ENCODE measurements at regions not wholly inside any gene's neighbourhood (a gene's known extent, or its start where the extent isn't known, plus 50 kb on each side); places are given as distances from the start of the nearest gene placed in this dataset.

DNA sequence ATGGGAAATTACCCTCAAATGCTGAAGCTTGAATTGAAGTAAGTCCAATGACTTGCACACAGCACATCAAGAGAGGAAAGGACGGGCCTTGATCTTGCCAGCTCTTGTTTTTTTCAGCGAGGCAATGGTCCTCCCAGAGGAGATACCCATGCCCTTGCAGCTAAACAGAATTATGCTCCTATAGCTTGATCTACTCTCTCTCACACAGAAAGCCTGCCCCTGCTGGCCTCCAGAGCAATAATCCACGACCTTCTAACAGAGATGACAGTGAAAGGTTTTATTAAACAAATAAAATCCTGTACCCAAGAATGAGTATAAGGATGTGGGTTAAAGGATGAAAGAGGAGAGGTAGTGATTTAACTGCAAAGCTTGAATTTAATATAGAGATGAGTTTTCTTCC, 268.0 kb downstream of the ADRA2A start:
- no peak overlapping the region for H3K4me3 ChIP-seq

DNA sequence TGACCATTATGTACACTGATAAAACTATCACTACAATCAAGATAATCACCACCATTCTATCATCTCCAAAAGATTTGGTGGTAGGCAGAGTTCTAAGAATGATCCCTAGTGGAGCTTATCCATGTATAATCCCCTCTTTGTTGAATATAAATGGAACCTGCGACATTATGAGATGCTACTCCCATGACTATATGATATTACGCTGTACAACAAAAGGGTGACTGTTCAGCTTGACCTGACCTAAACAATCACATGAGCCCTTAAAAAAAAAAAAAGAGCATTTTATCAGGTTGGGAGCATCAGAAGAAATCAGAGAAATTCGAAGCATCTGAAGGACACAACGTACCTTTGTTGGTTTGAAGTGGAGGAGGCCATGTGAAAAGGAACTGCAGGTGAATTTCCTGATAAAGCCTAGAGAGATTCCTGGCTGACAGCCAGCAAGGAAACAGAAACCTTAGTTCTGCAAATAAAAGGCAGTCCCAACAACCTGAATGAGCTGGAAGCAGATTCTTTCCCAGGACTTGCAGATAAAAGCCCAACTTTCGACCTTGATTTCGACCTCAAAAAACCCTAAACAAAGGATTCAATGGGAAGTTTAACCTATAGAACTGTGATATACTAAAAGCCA, 270.7 kb downstream of the ADRA2A start:
- H3K36me3 ChIP-seq = no peaks in the 10 kb centered on the region
- no peaks in the 10 kb centered on the region for H3K27me3 ChIP-seq
- no peak for TF ChIP-seq POLR2A (IDR thresholded peaks at IDR 0.05)
- TF ChIP-seq, protein P1, sequence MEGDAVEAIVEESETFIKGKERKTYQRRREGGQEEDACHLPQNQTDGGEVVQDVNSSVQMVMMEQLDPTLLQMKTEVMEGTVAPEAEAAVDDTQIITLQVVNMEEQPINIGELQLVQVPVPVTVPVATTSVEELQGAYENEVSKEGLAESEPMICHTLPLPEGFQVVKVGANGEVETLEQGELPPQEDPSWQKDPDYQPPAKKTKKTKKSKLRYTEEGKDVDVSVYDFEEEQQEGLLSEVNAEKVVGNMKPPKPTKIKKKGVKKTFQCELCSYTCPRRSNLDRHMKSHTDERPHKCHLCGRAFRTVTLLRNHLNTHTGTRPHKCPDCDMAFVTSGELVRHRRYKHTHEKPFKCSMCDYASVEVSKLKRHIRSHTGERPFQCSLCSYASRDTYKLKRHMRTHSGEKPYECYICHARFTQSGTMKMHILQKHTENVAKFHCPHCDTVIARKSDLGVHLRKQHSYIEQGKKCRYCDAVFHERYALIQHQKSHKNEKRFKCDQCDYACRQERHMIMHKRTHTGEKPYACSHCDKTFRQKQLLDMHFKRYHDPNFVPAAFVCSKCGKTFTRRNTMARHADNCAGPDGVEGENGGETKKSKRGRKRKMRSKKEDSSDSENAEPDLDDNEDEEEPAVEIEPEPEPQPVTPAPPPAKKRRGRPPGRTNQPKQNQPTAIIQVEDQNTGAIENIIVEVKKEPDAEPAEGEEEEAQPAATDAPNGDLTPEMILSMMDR (IDR thresholded peaks at IDR 0.05) = no peak
- intact Hi-C loops (cut with DNase I; ENCODE audit: low total_unique reads) = no loop called here
- H3K27ac ChIP-seq = no peak overlapping the region
- no peak overlapping the region for H3K4me3 ChIP-seq
- H3K9me3 ChIP-seq = no peaks in the 10 kb centered on the region
- no peaks in the 10 kb centered on the region for H3K4me1 ChIP-seq
- DNase-seq = no peak

More for the DNA sequence above, 268.0 kb downstream of the ADRA2A start:
- no peaks in the 10 kb centered on the region for H3K36me3 ChIP-seq
- no peak for DNase-seq
- intact Hi-C loops (cut with DNase I; ENCODE audit: low total_unique reads) = no loop called here
- no peak for TF ChIP-seq POLR2A (IDR thresholded peaks at IDR 0.05)
- TF ChIP-seq, protein P1 (IDR thresholded peaks at IDR 0.05) = no peak
- H3K9me3 ChIP-seq = no peaks in the 10 kb centered on the region
- no peaks in the 10 kb centered on the region for H3K27me3 ChIP-seq
- H3K4me1 ChIP-seq = no peaks in the 10 kb centered on the region
- no peak overlapping the region for H3K27ac ChIP-seq

DNA sequence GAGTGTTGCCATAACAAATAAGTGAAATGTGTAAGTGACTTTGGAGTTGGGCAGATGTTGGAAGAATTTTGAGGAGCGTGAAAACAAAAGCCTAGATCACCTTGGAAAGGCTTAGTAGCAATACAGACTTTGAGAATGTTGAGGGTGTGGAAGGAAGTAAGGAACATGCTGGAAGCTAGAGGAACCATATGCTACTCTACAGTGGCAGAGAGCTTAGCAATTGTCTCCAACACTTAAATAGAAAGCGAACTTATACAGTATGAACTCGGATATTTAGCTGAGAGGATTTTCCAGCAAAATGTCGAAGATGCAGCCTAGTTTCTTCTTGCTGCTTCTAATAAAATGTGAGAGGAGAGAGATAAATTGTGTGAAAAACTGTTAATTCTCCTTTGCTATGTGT, 271.2 kb downstream of the ADRA2A start:
- Histone ChIP-seq H3K4me3 (no peak overlapping the region), H3K9me3 (no peaks in the 10 kb centered on the region), H3K27ac (no peak overlapping the region), H3K36me3 (no peaks in the 10 kb centered on the region), H3K4me1 (no peaks in the 10 kb centered on the region), H3K27me3 (no peaks in the 10 kb centered on the region)
- no peak for DNase-seq
- intact Hi-C loops (cut with DNase I; ENCODE audit: low total_unique reads) = no loop called here
- no peak for TF ChIP-seq POLR2A (IDR thresholded peaks at IDR 0.05)
- TF ChIP-seq, protein P1 (IDR thresholded peaks at IDR 0.05) = no peak

DNA sequence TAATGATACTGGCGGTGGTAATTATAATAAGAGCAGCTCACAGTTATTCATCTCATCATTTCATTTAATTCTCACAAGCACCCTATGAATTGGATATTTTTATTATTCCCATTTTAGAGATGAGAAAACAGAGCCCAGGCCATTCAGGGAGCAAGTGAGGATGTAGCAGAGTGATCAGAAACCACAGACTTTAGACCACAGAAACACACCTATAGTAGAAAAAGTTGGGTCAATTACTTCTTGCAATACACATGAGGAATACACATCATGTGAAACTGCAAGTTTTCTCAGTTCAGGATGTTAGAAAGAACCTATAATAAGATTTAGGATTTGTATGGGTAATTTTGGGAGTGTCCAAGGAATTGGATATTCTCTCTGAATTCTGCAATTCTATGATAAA, 278.0 kb downstream of the ADRA2A start:
- Histone ChIP-seq H3K4me1 (no peaks in the 10 kb centered on the region), H3K27ac (no peak overlapping the region), H3K9me3 (no peaks in the 10 kb centered on the region), H3K4me3 (no peak overlapping the region), H3K27me3 (no peaks in the 10 kb centered on the region), H3K36me3 (no peaks in the 10 kb centered on the region)
- TF ChIP-seq POLR2A (IDR thresholded peaks at IDR 0.05) = no peak
- TF ChIP-seq, protein P1 (IDR thresholded peaks at IDR 0.05) = no peak
- DNase-seq = no peak
- intact Hi-C loops (cut with DNase I; ENCODE audit: low total_unique reads) = no loop called here

DNA sequence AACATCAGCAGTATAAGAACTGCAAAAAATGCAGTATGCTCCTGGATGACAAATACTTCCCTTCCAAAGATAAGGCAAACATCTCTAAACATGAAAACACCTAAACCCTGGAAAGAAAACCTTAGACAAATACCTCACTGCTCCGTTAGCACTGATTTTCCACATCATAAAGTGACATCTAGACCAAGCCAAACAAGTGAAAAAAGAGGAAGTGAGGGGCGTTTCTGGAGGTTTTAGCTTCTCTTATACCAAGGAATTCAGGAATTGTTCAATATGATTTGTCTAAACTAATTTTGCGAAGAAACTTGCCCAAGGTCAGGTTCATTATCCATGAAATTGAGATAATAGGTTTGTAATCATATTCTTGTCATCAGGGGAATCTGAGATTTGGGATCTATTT, 279.7 kb downstream of the ADRA2A start:
- Histone ChIP-seq H3K4me3 (no peak overlapping the region), H3K27me3 (no peaks in the 10 kb centered on the region), H3K27ac (no peak overlapping the region), H3K9me3 (no peaks in the 10 kb centered on the region), H3K4me1 (no peaks in the 10 kb centered on the region), H3K36me3 (no peaks in the 10 kb centered on the region)
- intact Hi-C loops (cut with DNase I; ENCODE audit: low total_unique reads) = no loop called here
- no peak for TF ChIP-seq POLR2A (IDR thresholded peaks at IDR 0.05)
- TF ChIP-seq, protein P1 (IDR thresholded peaks at IDR 0.05) = no peak
- DNase-seq = no peak
